HCT116 (cell line): ENCODE measurements at regions not wholly inside any gene's neighbourhood (a gene's known extent, or its start where the extent isn't known, plus 50 kb on each side); places are given as distances from the start of the nearest gene placed in this dataset.

ENCODE experiments used
- ATAC-seq: fragments of 200-7000 bp; cut with Tn5 transposase; 2 replicates; pipeline ENCODE4 v1.9.1; 2020; ENCODE audit warnings: mild to moderate bottlenecking, moderate library complexity
- BruUV-seq: library from RNA; stranded (reverse); fragments of 400-500 nt; replicated peaks from 2 replicates; lab custom pipeline; 2021; lab: Mats Ljungman, UMichigan
- CTCF ChIA-PET: fragments of 300-600 bp; sonication (Branson Sonifier 250); formaldehyde crosslinking; loops from one replicate; lab custom pipeline; 2021; ENCODE audit warnings: antibody characterized with exemption; lab: Charles Lee
- POLR2A ChIA-PET: fragments of 300-600, 350-600 bp; sonication (Branson Sonifier 250); formaldehyde crosslinking; loops from one replicate; lab custom pipeline; 2021; ENCODE audit warnings: antibody characterized with exemption; lab: Charles Lee
- RAD21 ChIA-PET, 2 experiments: fragments of 300-600 bp; sonication (Branson Sonifier 250); formaldehyde crosslinking; loops; one replicate each; lab custom pipeline; 2023; ENCODE audit warnings: low total read pairs in 2 of 2; ENCODE audit not compliant: uncharacterized antibody in 2 of 2, unreplicated experiment in 2 of 2, low non-redundant PET in 1 of 2; lab: Charles Lee
- DNase-seq: peaks from one replicate; pipeline ENCODE4 v3.0.0-alpha.2; 2010; ENCODE audit warnings: low read depth, low spot score
- H2AFZ ChIP-seq: fragments of 200-600 bp; shearing (Covaris generic), sonication (generic); 2 replicates; pipeline ENCODE4 v1.6.1; 2017; ENCODE audit warnings: low read depth, mixed run types, mixed read lengths, antibody characterized with exemption, low read length; ENCODE audit not compliant: poor library complexity, severe bottlenecking
- H3K27ac ChIP-seq: 2 replicates; pipeline ENCODE4 v1.5.1; 2012; ENCODE audit warnings: low read depth, low read length
- H3K27me3 ChIP-seq: fragments of 200-600 bp; sonication (generic); 2 replicates; pipeline ENCODE4 v1.6.1; 2016; ENCODE audit warnings: mixed run types, low read length, mixed read lengths; ENCODE audit not compliant: insufficient read depth
- H3K36me3 ChIP-seq, 2 experiments: fragments of 200-500 bp in 1 of 2; fragments of 200-600 bp in 1 of 2; sonication (Bioruptor generic) in 1 of 2; sonication (generic) in 1 of 2; 2 replicates each; pipeline versions ENCODE4 v1.5.1 to v1.6.1; 2014 to 2016; ENCODE audit warnings: low read length in 2 of 2, inconsistent platforms in 1 of 2, mixed read lengths in 1 of 2, mixed run types in 1 of 2; ENCODE audit not compliant: insufficient read depth in 2 of 2, control insufficient read depth in 1 of 2
- H3K4me1 ChIP-seq, 2 experiments: fragments of 200-600 bp in 1 of 2; sonication (generic) in 1 of 2; 2 replicates each; pipeline versions ENCODE4 v1.5.1 to v1.6.1; 2012 to 2017; ENCODE audit warnings: low read length in 2 of 2, inconsistent platforms in 1 of 2, mild to moderate bottlenecking in 1 of 2, mixed read lengths in 1 of 2, mixed run types in 1 of 2, moderate library complexity in 1 of 2; ENCODE audit not compliant: insufficient read depth in 2 of 2, control insufficient read depth in 1 of 2
- H3K4me2 ChIP-seq: fragments of 200-600 bp; sonication (generic); 2 replicates; pipeline ENCODE4 v1.6.1; 2017; ENCODE audit warnings: mixed run types, low read length, mixed read lengths
- H3K4me3 ChIP-seq, 2 experiments: fragments of 200-600 bp in 1 of 2; sonication (generic) in 1 of 2; replicated peaks in 1 of 2; 2 replicates each; pipeline ENCODE4 v1.5.1; 2011 to 2016; ENCODE audit warnings: low read length in 2 of 2, control low read depth in 1 of 2, low read depth in 1 of 2, mild to moderate bottlenecking in 1 of 2, mixed read lengths in 1 of 2, mixed run types in 1 of 2
- H3K79me2 ChIP-seq: fragments of 200-600 bp; sonication (generic); 2 replicates; pipeline ENCODE4 v1.6.1; 2017; ENCODE audit warnings: mild to moderate bottlenecking, mixed run types, low read length, moderate library complexity, mixed read lengths; ENCODE audit not compliant: insufficient read depth
- H3K9ac ChIP-seq: fragments of 200-600 bp; sonication (generic); 2 replicates; pipeline ENCODE4 v1.6.1; 2016; ENCODE audit warnings: low read length, mixed read lengths
- H3K9me2 ChIP-seq: fragments of 200-600 bp; sonication (generic), shearing (Covaris generic); 2 replicates; pipeline ENCODE4 v1.6.1; 2017; ENCODE audit warnings: mixed run types, mild to moderate bottlenecking, moderate library complexity; ENCODE audit not compliant: insufficient read depth
- H3K9me3 ChIP-seq, 2 experiments: fragments of 200-500 bp in 1 of 2; fragments of 200-600 bp in 1 of 2; sonication (Bioruptor generic) in 1 of 2; sonication (generic) in 1 of 2; 2 replicates each; pipeline ENCODE4 v1.6.1; 2014 to 2017; ENCODE audit warnings: low read length in 2 of 2, mixed read lengths in 2 of 2, inconsistent platforms in 1 of 2, low read depth in 1 of 2, mild to moderate bottlenecking in 1 of 2, mixed run types in 1 of 2, moderate library complexity in 1 of 2; ENCODE audit not compliant: control insufficient read depth in 1 of 2, insufficient read depth in 1 of 2
- H4K20me1 ChIP-seq: fragments of 200-600 bp; sonication (generic), shearing (Covaris generic); 2 replicates; pipeline ENCODE4 v1.6.1; 2017; ENCODE audit warnings: mixed run types, mild to moderate bottlenecking, moderate library complexity; ENCODE audit not compliant: insufficient read depth
- CBX3 ChIP-seq: IDR thresholded peaks from 2 replicates; pipeline ENCODE4 v1.6.1; 2012; ENCODE audit warnings: low read depth
- CEBPB ChIP-seq: IDR thresholded peaks from 2 replicates; pipeline ENCODE4 v1.6.1; 2012; ENCODE audit warnings: low read depth
- ELF1 ChIP-seq: IDR thresholded peaks from 2 replicates; pipeline ENCODE4 v1.6.1; 2012; ENCODE audit warnings: low read depth, borderline replicate concordance
- EZH2 ChIP-seq: fragments of 200-600 bp; sonication (generic); IDR thresholded peaks from 2 replicates; pipeline ENCODE4 v1.6.1; 2017; ENCODE audit warnings: antibody characterized with exemption, mixed run types
- EZH2phosphoT487 ChIP-seq: fragments of 200-600 bp; IDR thresholded peaks from 2 replicates; pipeline ENCODE4 v1.6.1; 2018; ENCODE audit warnings: antibody characterized with exemption, borderline replicate concordance
- FOSL1 ChIP-seq: IDR thresholded peaks from 2 replicates; pipeline ENCODE4 v1.6.1; 2012; ENCODE audit warnings: low read depth
- JUND ChIP-seq: IDR thresholded peaks from 2 replicates; pipeline ENCODE4 v1.6.1; 2012
- MAX ChIP-seq: IDR thresholded peaks from 2 replicates; pipeline ENCODE4 v1.6.1; 2012
- POLR2A ChIP-seq: IDR thresholded peaks from 2 replicates; pipeline ENCODE4 v1.7.0; 2011; ENCODE audit warnings: borderline replicate concordance; ENCODE audit not compliant: insufficient read depth, insufficient read length; ENCODE audit errors: extremely low read depth
- POLR2AphosphoS5 ChIP-seq: IDR thresholded peaks from 2 replicates; pipeline ENCODE4 v1.6.1; 2011; ENCODE audit warnings: mild to moderate bottlenecking, low read depth, low read length, moderate library complexity
- RAD21 ChIP-seq: IDR thresholded peaks from 2 replicates; pipeline ENCODE4 v1.6.1; 2012; ENCODE audit warnings: low read depth, mild to moderate bottlenecking
- REST ChIP-seq: IDR thresholded peaks from 2 replicates; pipeline ENCODE4 v1.6.1; 2012; ENCODE audit warnings: low read depth
- SIN3A ChIP-seq: IDR thresholded peaks from 2 replicates; pipeline ENCODE4 v1.6.1; 2012; ENCODE audit warnings: low read depth
- SP1 ChIP-seq: IDR thresholded peaks from 2 replicates; pipeline ENCODE4 v1.6.1; 2012; ENCODE audit warnings: low read depth
- SRF ChIP-seq: IDR thresholded peaks from 2 replicates; pipeline ENCODE4 v1.6.1; 2012; ENCODE audit warnings: low read depth
- TCF7L2 ChIP-seq: IDR thresholded peaks from 2 replicates; pipeline ENCODE4 v1.7.0; 2011; ENCODE audit warnings: borderline replicate concordance, inconsistent platforms; ENCODE audit not compliant: insufficient read depth, insufficient read length; ENCODE audit errors: extremely low read depth
- YY1 ChIP-seq: IDR thresholded peaks from 2 replicates; pipeline ENCODE4 v1.6.1; 2011; ENCODE audit warnings: low read length, low read depth, moderate library complexity, mild to moderate bottlenecking; ENCODE audit not compliant: insufficient replicate concordance; ENCODE audit errors: extremely low read depth
- ZBTB33 ChIP-seq: IDR thresholded peaks from 2 replicates; pipeline ENCODE4 v1.6.1; 2011; ENCODE audit warnings: mild to moderate bottlenecking, low read length, moderate library complexity; ENCODE audit not compliant: insufficient replicate concordance; ENCODE audit errors: extremely low read depth
- ZNF274 ChIP-seq: fragments of 200-500 bp; sonication (Bioruptor generic); IDR thresholded peaks from 2 replicates; pipeline ENCODE4 v1.6.1; 2014; ENCODE audit warnings: mild to moderate bottlenecking, low read depth, low read length, inconsistent platforms
- intact Hi-C: fragments of 100-400 bp; cut with micrococcal nuclease; formaldehyde crosslinking; loops from 2 replicates; pipeline ENCODE4 v1.10.0; 2022

GRCh38 chr1:216851073-216851472, 127.8 kb upstream of the ESRRG start:
- no TSS peak for BruUV-seq
- ATAC-seq (no peak), DNase-seq (no peak)
- H3K4me2 ChIP-seq, result no peak overlapping the region
- intact Hi-C loops, result no loop called here
- H3K4me1 ChIP-seq, result no peaks in the 10 kb centered on the region
- no peak overlapping the region for H3K9ac ChIP-seq
- peaks cover 0 to 3% of the 10 kb centered on the region in 2 experiments; a peak in 1 of 4 replicates for H3K9me3 ChIP-seq
- TF ChIP-seq ZNF274, result no peak
- no peak for TF ChIP-seq POLR2AphosphoS5
- no peak for TF ChIP-seq POLR2A
- no peak for TF ChIP-seq FOSL1
- no peak for TF ChIP-seq ELF1
- TF ChIP-seq SP1, result no peak
- TF ChIP-seq JUND, result no peak
- no peak for TF ChIP-seq SRF
- TF ChIP-seq SIN3A, result no peak
- no peak for TF ChIP-seq YY1
- no peak for TF ChIP-seq TCF7L2
- TF ChIP-seq MAX, result no peak
- TF ChIP-seq EZH2phosphoT487, result no peak
- no peak for TF ChIP-seq REST
- no peak for TF ChIP-seq CEBPB
- no peak for TF ChIP-seq ZBTB33
- no peak for TF ChIP-seq CBX3
- TF ChIP-seq EZH2, result no peak
- no peak for TF ChIP-seq RAD21
- POLR2A ChIA-PET, result no interaction called here
- H2AFZ ChIP-seq, result no peak overlapping the region
- H3K9me2 ChIP-seq, result no peaks in the 10 kb centered on the region
- H3K79me2 ChIP-seq, result no peaks in the 10 kb centered on the region
- CTCF ChIA-PET, result no interaction called here
- no peak overlapping the region for H3K4me3 ChIP-seq
- RAD21 ChIA-PET, result no interaction called here
- no peaks in the 10 kb centered on the region for H4K20me1 ChIP-seq
- H3K36me3 ChIP-seq, result no peaks in the 10 kb centered on the region
- no peaks in the 10 kb centered on the region for H3K27me3 ChIP-seq
- no peak overlapping the region for H3K27ac ChIP-seq
